ENCODE measurements at regions not wholly inside any gene's neighbourhood (a gene's known extent, or its start where the extent isn't known, plus 50 kb on each side); places are given as distances from the start of the nearest gene placed in this dataset.

DNA sequence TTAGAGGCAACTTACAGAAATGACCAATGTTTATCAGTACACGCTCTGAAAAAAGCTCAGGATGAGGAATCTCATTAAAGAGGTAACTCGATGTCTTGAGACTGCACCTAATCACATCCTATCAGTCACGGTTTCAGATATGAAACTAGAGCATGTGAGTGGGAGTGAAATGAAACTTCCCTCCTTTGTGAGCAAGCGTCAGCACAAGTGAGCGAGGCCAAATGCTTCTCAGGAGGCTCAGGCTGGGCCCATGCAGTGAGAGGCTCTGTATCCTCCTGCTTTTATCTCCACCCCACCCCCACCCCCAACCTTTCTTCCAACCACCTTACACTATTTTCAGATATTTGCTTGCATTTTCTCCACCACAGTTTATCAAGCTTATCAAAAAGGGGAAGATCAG, 140.8 kb upstream of the RIMS1 start:
- TF ChIP-seq, protein P1, sequence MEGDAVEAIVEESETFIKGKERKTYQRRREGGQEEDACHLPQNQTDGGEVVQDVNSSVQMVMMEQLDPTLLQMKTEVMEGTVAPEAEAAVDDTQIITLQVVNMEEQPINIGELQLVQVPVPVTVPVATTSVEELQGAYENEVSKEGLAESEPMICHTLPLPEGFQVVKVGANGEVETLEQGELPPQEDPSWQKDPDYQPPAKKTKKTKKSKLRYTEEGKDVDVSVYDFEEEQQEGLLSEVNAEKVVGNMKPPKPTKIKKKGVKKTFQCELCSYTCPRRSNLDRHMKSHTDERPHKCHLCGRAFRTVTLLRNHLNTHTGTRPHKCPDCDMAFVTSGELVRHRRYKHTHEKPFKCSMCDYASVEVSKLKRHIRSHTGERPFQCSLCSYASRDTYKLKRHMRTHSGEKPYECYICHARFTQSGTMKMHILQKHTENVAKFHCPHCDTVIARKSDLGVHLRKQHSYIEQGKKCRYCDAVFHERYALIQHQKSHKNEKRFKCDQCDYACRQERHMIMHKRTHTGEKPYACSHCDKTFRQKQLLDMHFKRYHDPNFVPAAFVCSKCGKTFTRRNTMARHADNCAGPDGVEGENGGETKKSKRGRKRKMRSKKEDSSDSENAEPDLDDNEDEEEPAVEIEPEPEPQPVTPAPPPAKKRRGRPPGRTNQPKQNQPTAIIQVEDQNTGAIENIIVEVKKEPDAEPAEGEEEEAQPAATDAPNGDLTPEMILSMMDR (IDR thresholded peaks at IDR 0.05): no peak
- no peak for TF ChIP-seq POLR2A (IDR thresholded peaks at IDR 0.05)

All from testis (tissue), 2 donors.